PFSK-1 (cell line): ENCODE measurements at regions not wholly inside any gene's neighbourhood (a gene's known extent, or its start where the extent isn't known, plus 50 kb on each side); places are given as distances from the start of the nearest gene placed in this dataset.

ENCODE experiments used
- REST ChIP-seq, 2 experiments: IDR thresholded peaks; 2 replicates each; pipeline versions ENCODE4 v1.6.1 to v1.8.0; 2011 to 2012; ENCODE audit warnings: low read depth in 2 of 2, low read length in 2 of 2, control low read depth in 1 of 2, inconsistent platforms in 1 of 2, mild to moderate bottlenecking in 1 of 2, moderate library complexity in 1 of 2; ENCODE audit not compliant: insufficient read depth in 1 of 2
- TAF1 ChIP-seq: IDR thresholded peaks from 2 replicates; pipeline ENCODE4 v1.6.1; 2012; ENCODE audit warnings: low read length, control low read depth, borderline replicate concordance; ENCODE audit not compliant: insufficient read depth

- TF ChIP-seq REST (IDR thresholded peaks at IDR 0.05; ENCODE audit: insufficient read depth in 1 of 2, low read depth in 2 of 2, low read length in 2 of 2) (peak in 1 of 2 experiments; percentile 25; a peak in 1 of 4 replicates), TAF1 (no peak)
These were observed 277.2 kb upstream of the CDH9 start for GRCh38 chr5:27315363-27316270.
